OCI-LY3 (cell line): ENCODE measurements at regions not wholly inside any gene's neighbourhood (a gene's known extent, or its start where the extent isn't known, plus 50 kb on each side); places are given as distances from the start of the nearest gene placed in this dataset.

Source experiments
- CTCF ChIP-seq: fragments of 200-600, 300-600 bp; sonication (generic); IDR thresholded peaks from 2 replicates; pipeline ENCODE4 v1.5.1; 2014; ENCODE audit warnings: antibody characterized with exemption, low read length, low read depth
- EZH2phosphoT487 ChIP-seq: fragments of 200-600 bp; shearing (Covaris generic); IDR thresholded peaks from 2 replicates; pipeline ENCODE4 v1.6.1; 2018; ENCODE audit warnings: antibody characterized with exemption, mixed run types, low read depth

DNA sequence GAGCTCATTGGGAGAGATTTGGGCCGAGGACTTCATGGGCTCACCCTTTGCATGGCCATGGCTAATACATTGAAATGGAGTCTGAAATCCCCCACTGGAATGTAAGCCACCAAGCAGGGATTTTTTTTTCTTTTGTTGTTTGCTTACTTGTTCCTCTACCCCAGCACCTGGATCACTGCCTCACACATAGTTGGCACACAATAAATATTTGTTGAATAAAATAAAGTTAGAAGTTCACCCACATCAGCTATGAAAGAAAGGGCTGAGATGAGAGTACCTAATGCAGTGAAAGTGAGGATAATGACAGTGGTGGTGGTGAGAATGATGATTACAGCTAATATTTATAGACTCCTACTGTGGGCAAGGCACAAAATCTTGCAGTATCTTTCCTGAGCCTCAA lies 98.1 kb upstream of the ANXA1 start:
- no peak for TF ChIP-seq CTCF
- TF ChIP-seq EZH2phosphoT487: no peak
